HK-2 (cell line): ENCODE measurements at regions not wholly inside any gene's neighbourhood (a gene's known extent, or its start where the extent isn't known, plus 50 kb on each side); places are given as distances from the start of the nearest gene placed in this dataset.
A peak's percentile ranks its signal among the peaks of the same experiment; 100 is the strongest.
"Not testable (repeated sequence)": the region's sequence is repeated elsewhere in the genome, so short reads cannot be mapped to it uniquely, and the experiment has no call there.

Experiments used
- DNase-seq: peaks from one replicate; pipeline ENCODE4 v3.0.0-alpha.2; 2018; ENCODE audit not compliant: unreplicated experiment

DNA sequence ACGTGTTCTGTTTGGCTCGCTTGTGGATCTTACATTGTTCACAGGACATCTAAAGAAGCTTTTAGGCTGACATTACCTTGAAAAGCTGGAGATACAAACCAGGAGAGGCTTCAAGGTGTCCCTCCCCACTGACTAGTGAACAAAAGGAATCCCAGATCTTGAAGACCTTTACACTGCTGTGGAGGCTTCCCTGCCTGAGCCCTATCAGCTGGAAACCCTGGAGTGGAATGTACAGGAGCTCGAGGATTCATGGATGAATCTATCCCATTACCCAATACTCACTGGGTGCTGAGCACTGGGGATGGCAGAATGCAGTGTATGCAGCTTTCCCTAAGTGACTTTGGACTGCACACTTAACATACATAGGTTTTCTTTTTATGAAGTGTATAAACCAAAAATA is 82.3 kb upstream of the MFGE8 start:
- no peak for DNase-seq

DNA sequence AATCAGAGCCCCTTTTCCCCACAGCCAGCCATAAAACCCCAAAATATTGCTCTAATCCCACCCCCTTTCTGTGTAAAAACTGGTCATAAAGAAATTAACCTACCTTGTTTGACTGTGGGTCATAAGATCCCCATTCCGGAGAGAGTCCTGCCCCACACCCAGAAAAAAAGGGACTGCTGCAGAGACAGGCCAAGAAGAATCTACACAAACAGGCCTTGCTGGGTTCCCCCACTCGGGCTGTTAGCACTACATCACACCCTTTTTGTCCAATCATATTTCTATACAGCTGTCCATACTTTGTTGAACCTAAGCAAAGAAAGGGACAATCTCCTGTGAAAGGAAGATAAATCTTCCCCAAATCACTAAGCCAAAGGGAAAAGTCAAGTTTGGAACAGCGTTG is 84.4 kb upstream of the MFGE8 start:
- no peak for DNase-seq

DNA sequence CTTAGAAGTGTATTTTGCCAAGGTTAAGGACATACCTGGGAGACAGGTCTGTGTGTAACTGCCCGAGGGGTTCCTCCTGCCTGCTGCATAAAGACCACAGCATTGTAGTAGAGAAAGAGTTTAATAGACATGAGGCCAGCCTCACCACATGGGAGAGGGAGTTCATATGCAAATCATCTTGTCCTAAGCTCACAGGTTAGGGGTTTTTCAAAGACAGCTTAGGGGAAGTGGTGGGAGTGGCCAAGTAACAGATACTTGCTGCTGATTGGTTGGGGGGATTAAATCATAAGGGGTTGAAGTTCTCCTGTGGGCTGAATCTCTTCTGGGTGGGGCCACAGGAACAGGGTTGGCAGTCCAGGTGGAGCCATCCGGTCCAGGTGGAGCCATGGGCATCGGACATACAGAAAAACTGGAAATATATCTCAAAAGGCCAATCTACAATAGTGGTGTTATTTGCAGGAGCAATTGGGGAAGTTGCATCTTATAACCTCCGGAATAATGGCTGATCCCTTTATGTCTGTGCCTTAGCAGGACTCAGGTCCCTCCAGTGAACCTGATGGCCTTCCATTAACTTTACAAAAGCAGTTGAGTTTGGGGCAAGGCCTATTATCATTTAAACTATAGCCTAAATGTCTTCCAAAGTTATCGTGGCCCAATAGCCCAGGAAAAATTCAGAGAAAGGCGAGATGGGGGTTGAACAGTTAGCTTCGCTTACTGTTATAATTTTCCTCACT is 86.0 kb upstream of the MFGE8 start:
- no peak for DNase-seq

DNA sequence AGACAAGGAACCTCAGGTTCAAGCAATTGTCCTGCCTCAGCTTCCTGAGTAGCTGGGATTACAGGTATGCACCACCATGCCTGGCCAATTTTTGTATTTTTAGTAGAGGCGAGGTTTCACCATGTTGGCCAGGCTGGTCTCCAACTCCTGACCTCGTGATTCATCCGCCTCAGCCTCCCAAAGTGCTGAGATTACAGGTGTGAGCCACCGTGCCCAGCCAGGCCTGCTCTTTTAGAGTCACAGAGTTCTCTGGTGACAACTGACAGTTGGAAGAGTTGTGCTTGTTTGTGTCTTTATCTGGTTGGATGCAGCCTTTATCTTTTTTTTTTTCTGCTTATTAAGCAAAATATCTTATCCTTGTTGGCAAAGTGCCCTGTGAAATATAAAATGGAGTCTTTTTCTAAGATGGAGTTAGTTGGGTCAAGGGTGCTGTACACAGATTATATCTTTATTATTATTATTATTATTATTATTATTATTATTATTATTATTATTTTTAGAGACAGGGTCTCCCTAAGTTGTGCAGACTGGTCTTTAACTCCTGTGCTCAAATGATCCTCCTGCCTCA is 86.5 kb upstream of the ABHD2 start:
- DNase-seq: not testable (repeated sequence)

DNA sequence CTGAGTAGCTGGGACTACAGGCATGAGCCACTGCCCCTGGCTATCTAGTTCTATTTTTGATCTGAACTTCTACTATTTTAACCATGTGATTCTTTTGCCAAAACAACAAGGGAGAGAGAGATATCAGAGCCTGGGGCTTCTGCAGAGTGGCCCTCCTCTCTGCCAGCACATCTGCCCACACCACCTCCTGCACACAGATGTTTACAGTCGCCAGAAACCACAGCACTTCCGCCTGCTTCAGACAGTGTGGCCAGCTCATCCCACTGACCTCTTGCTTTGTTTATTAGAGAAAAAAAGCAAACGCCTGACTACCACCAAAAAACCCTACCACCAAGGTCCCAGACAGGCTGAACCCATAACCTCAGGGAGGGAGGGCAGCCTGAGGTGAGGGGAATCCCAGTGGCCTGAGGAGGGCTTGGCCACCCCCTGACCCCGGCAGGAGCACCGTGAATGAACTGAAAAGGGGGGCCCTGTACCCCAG is 85.9 kb upstream of the ABHD2 start:
- no peak for DNase-seq

DNA sequence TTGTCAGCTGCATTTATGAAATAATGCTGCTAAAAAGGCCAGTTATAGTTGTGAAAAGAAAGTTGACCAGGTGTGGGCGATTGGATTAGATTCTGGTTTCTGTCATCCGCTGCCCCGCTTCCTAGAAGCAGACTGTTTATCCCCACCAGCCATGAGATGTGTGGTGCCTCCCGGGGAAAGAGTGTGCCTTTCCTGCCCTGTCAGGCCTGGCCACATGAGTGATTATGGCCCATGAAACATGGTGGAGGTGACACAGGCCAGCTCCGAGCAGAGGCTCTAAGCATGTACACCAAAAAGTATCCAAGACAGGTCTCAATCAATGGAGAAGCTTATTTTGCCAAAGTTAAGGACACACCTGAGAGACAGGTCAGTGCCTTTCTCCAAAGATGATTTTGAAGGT is 85.4 kb upstream of the ABHD2 start:
- no peak for DNase-seq

DNA sequence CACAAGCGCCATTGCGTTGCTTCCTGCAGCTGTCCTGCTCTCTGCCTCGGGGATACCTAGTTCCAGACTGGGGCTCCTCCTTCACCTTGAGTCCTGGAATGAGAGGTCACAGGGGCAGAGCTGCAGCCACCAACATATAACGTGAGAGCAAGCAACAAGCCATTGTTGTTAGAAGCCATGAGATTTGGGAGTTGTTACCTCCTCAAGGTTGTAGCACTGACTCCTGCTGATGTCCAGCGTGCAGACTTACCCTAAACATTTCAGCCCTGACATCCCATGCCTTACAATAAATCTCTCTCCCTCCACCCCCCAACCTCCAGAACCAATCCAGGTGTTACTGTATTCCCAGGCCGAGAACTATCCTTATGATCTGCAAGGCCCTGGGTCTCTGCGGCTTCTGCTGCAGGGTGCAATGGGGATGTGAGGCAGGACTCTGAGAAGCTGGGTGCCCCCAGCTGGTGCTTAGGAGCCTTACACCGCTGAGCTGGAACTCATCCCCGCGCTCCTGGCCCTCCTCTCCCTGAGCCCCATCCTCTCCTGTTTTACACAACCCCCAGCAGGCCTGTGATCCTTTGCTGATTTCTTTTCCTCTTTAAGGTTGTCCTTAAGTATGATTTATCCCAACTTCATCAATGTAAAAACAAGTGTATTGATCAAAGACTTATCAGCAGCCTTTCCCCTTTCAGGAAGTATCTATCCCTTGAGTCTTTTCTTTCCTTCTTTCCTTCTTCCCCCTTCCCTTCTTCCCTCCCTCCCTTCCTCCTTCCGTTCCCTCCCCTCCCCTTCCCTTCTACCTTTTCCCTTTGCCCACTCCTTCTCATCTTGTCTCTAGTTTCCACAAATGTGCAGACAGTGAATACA is 84.2 kb upstream of the ABHD2 start:
- no peak for DNase-seq

DNA sequence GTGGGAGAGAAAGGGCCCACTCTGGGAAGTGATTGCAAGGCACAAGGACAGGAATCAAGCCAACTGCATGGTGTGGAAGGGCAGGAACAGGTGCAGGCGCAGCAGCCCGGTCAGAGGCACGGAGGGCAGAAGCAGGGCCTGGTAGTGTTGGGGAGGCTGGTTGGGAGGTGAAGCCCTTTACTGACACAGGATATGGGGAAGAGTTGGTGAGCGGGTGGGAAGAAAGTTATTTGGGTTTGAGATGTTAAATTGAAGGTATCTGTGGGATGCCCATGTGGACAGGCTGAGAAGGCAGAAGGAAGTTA is 83.6 kb upstream of the ABHD2 start:
- DNase-seq: no peak

DNA sequence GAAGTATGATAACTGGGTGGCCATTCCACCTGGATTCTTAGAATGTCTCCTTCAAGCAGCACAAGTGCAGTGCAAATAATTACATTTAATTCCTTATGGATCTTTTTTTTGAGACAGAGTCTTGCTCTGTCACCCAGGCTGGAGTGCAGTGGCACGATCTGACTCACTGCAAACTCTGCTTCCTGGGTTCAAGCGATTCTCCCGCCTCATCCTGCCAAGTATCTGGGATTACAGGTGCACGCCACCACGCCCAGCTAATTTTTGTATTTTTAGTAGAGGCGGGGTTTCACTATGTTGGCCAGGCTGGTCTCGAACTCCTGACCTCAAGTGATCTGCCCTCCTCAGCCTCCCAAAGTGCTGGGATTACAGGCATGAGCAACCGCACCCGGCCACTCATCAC is 80.7 kb upstream of the ABHD2 start:
- not testable (repeated sequence) for DNase-seq

DNA sequence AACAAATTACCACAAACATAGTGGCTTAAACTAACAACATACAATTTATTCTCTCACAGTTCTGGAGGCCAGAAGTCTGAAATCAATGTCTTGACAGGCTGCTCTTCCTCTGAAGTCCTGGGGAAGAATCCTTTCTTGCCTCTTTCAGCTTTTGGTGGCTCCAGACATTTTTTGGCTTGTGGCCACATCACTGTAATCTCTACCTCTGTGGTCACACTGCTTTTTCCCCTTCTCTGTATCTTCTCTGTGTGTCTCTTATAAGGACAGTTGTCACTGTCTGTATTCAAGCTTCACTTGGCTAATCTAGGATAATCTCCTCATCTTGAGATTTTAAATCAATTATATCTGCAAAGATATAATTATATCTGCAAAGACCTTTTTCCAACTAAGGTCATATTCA is 80.3 kb upstream of the ABHD2 start:
- DNase-seq: no peak

DNA sequence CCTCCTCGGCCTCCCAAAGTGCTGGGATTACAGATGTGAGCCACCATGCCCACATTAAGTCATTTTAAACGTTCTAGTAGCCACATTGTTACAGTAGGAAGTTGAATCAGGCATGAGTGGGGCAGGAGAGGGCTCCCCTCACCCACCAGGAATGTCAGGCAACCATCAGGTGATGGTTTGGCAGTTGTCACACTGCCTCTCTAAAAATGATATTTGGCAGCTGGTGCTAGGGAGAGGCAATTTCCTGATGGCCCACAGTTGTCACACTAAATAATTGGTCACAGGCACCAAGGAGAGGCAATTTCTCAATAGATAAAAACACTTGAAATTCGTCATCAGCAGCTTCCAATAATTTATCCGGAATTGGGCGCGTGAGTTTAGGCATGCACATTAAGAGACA is 79.2 kb upstream of the ABHD2 start:
- no peak for DNase-seq

DNA sequence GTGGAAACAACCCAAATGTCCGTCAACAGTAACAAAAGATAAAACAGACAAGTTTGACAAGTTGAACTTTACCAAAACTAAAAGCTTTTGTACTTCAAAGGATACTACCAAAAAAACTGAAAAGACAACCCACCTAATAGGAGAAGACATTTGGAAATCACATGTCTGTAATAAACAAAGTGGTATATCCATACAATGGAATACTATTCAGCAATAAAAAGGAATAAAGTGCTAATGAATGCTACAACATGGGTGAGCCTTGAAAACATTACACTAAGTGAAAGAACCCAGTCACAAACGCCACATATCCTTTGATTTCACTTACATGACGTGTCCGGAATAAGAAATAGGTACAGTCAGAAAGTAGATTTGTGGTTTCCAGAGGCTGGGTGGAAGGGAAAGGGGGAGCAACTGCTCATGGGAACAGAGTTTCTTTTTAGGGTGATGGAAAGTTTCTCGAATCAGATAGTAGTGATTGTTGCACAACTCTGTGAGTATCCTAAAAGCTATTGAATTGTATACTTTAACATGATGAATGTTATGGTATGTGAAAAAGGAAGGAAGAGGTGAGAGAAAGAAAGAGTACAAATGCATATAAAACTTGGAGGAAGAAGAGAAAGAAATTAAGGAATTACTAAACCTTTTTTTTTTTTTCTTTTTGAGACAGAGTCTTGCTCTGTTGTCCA is 72.7 kb upstream of the ABHD2 start:
- no peak for DNase-seq

DNA sequence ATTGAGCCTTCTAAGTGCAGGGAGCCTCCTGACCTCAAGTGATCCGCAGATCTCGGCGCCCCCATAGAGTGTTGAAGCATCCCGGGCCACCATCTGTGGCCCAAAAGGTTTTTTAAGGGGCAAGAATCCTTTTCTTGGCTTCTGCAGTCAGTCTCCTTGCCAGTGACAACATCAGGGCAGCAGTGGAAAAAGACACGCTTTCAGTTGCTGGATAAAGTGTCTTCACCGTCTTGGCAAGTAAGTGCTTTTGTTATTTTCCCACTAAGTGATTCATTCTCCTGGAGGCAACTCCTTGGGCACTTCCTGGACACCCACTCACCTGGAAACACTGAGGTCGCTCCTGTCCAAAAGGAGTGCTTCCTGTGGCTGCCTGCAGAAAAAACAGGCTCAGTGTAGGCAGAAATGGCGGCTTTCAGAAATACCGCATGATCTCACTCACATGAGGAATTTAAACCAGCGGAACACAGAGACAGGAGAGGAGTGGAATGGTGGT is 71.7 kb upstream of the ABHD2 start:
- peak; percentile 60 for DNase-seq

DNA sequence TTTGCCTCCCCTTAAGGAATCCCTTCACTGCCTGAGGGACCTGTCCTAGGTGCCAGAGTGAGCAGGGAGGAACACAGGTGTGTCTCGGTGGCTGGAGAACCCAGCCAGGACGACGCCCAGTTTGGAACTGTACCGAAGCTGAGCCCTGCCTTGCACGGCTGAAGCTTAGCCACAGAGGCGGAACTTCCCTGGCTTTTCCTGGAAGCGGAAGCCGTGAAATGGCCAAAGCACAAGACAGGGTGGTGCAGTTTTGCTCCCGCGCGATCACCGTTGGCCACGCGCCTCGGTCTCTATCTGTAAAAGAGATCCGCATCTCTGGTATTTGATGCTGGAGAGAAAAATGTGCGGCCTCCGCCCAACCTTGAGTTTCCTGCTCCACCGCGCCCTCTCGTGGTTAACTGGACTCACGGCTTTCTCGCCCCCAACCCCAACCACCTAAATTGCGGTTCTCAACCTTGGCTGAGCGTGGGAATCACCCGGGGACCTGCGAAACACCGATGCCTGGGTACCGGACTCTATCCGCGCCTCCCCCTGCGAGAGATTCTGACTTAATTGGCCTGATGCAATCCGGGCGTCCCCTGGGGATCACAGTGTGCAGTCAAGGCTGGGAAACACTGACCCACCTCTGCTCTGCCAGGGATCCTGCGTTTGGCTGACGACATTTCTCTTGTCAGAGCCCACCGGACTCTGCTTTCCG is 70.7 kb upstream of the ABHD2 start:
- peak; percentile 81 for DNase-seq

DNA sequence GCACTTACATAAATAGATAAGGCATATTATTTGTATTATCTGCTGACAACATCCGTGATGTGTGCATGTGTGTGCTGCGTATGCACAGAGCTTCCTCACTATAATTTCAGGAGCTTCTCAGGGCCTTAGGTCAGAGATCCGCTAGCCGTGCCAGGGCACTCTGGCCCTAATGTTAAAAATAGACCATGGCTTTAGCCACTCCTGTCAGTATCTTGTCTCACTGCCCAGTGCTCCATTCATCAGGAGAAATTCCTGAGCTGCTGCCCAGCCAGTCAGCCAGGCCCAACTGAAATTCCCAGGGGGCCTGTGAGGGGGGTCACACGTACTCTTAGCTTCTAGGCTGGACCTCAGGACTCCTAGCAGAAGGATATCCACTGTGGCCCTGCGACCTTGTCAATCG is 70.0 kb upstream of the ABHD2 start:
- no peak for DNase-seq

DNA sequence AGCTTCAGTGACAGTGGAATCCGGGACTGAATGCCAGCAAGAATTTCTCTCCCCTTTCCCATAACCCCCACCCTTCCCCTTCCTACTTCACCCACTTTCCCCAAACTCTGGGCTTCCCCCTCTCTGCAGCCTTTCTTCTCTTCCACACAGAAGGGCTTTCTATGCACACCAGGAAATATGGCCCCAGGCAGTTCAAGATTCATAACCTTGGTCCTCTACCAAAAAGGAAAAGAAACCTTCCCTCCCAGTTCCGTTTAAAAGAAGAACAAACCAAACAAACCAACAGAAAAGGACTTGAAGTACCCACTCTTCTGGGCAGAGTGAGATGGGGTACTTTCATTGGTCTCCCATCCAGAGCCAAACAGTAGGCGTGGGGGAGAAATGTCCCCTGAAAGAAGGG is 68.8 kb upstream of the ABHD2 start:
- DNase-seq: no peak

DNA sequence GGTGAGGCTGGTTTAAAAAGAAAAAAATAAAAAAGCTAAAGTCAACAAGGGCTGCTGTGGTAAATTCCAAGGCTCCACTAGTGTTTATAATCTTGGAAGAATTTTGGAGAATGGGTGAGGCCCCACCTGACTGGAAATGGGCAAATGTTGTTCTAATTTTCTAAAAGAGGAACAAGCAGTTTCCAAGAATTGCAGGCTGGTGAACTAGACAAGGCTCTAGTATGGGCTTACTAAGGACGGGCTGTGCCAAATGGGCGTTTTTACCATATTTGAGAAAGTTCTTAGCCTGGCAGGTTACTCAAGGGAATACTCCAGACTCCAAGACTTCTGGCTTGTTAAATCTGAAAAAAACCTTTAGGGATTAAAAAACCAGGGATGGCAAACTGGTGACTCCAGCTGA is 67.0 kb upstream of the ABHD2 start:
- no peak for DNase-seq

DNA sequence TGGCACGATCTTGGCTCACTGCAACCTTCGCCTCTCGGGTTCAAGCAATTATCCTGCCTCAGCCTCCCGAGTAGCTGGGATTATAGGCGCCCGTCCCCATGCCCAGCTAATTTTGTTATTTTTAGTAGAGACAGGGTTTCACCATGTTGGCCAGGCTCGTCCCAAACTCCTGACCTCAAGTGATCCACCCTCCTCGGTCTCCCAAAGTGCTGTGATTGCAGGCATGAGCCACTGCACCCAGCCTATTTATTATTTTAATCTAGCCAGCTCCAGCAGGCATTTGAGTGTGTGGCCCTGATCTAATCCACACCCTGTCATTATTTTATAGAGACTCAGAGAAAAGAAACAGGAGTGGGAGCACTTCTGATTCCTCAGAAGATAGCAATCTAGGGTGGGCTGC is 66.4 kb upstream of the ABHD2 start:
- DNase-seq: not testable (repeated sequence)

DNA sequence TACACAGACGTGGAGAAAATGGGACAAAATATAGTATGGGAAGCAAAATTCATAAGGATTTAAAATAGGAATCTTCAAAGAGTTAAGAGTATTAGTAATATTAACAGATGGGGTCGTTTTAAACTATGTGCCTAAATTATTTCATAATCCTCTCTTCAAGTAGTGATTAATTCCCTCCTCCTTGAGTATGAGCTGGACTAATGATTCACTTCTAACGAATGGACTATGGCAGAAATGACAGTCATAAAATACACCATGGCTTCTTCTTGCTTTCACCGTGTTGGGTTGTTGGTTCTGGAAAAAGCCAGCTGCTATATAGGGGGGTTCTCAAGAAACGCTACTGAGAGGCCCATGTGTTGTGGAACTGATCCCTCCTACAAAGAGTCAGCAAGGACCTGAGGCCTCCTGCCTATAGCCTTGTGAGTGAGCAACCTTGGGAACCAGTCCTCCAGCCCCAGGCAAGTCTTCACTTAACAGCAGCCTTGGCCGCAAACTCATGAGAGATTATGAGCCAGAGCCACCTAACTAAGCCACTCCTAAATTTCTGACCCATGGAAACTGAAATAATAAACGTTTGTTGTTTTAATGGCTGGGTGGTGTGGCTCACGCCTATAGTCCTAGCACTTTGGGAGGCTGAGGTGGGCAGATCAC is 64.8 kb upstream of the ABHD2 start:
- DNase-seq: no peak

DNA sequence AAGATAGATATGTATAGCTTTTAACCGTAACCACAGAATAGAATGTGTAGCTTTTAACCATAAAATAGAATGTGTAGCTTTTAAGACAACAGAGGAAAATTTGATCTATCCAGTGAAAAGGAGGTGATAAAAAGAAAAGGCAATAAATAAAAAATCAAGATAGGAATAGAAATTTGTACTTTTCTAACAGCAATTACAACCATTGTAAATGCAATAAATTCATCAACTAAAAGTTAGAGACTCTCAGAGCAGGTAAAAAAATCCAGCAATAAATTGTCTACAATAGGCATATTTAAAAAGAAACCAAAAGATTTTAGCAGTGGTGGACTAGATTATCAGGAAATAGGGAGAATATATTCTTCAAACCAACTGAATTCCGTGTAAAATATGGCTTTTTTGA is 63.8 kb upstream of the ABHD2 start:
- DNase-seq: no peak

DNA sequence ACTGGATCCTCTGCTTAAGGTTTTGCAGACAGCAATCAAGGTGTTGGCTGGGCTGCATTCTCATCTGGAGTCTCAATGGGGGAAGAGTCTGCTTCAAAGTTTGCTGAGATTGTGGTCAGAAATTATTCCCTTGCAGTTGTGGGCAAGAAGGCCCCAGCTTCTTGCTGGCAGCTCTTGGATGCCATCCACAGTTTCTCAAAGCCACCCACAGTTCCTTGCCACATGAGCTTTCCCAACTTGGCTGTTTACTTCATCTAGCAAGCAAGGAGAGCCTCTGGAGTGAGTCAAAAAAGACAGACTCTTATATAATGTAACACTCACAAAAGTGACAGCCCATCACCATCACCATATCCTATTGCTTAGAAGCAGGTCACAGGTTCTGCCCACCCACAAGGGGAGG is 62.1 kb upstream of the ABHD2 start:
- no peak for DNase-seq
